ENCODE measurements at regions not wholly inside any gene's neighbourhood (a gene's known extent, or its start where the extent isn't known, plus 50 kb on each side); places are given as distances from the start of the nearest gene placed in this dataset.

DNA sequence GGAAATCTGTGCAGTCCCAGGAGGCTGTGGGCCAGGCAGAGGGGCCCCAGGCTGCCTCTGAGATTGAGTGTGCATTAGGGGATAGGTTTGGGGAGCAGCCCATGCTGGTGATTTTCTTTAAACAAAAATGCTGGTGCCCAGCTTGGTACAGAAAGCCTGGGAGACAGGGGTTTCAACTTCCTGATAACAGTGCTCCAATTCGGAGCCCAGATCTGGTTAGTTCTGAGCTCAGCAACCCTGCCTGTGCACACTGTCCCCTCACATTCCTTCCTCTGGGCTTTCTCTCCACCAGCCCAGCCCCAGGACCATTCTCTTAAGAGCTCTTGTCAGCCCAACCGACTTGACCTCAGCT is 379.2 kb upstream of the ZMIZ1 start:
- no peak for TF ChIP-seq CTCF (conservative IDR thresholded peaks at IDR 0.05 in 1 of 2, IDR thresholded peaks at IDR 0.05 in 1 of 2; ENCODE audit: low read depth in 1 of 2, low read length in 2 of 2)
- TF ChIP-seq EZH2 (IDR thresholded peaks at IDR 0.05; ENCODE audit: low read length, missing control alignments), result no peak
